ENCODE measurements at regions not wholly inside any gene's neighbourhood (a gene's known extent, or its start where the extent isn't known, plus 50 kb on each side); places are given as distances from the start of the nearest gene placed in this dataset.

DNA sequence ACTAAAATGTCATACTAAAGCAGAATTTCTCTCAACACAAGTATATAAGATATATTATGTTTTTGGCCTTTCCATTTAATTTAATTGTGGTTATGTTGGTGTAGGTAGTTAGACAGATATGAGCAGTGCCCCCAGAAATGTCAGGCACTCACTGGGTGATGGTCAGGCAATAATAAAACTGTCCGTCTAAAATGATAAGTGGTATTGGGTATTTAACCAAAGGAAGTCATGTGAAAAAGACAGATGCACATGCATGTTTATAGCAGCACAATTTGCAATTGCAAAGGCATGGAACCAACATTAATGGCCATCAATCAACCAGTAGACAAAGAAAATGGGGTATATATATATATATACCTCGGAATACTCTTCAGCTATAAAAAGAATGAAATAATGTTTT is 936.6 kb upstream of the SLC39A10 start:
- no peak overlapping the region for H3K27ac ChIP-seq
- no peaks in the 10 kb centered on the region for H3K27me3 ChIP-seq
- no peak for TF ChIP-seq EP300 (IDR thresholded peaks at IDR 0.05)
- TF ChIP-seq, protein P1, sequence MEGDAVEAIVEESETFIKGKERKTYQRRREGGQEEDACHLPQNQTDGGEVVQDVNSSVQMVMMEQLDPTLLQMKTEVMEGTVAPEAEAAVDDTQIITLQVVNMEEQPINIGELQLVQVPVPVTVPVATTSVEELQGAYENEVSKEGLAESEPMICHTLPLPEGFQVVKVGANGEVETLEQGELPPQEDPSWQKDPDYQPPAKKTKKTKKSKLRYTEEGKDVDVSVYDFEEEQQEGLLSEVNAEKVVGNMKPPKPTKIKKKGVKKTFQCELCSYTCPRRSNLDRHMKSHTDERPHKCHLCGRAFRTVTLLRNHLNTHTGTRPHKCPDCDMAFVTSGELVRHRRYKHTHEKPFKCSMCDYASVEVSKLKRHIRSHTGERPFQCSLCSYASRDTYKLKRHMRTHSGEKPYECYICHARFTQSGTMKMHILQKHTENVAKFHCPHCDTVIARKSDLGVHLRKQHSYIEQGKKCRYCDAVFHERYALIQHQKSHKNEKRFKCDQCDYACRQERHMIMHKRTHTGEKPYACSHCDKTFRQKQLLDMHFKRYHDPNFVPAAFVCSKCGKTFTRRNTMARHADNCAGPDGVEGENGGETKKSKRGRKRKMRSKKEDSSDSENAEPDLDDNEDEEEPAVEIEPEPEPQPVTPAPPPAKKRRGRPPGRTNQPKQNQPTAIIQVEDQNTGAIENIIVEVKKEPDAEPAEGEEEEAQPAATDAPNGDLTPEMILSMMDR (IDR thresholded peaks at IDR 0.05): no peak
- TF ChIP-seq POLR2AphosphoS5 (IDR thresholded peaks at IDR 0.05): no peak
- no peak for TF ChIP-seq POLR2A (IDR thresholded peaks at IDR 0.05)
- no peaks in the 10 kb centered on the region for H3K4me1 ChIP-seq
- H3K4me3 ChIP-seq: no peak overlapping the region
- no peaks in the 10 kb centered on the region for H3K36me3 ChIP-seq
- no peak for DNase-seq
- intact Hi-C loops (cut with DNase I; ENCODE audit: low total_unique reads): no loop called here
- H3K9me3 ChIP-seq: no peaks in the 10 kb centered on the region
- 87 to 96% (median 89%) methylated on average over 2 of the region's 2 CpGs for WGBS, 5 donors

DNA sequence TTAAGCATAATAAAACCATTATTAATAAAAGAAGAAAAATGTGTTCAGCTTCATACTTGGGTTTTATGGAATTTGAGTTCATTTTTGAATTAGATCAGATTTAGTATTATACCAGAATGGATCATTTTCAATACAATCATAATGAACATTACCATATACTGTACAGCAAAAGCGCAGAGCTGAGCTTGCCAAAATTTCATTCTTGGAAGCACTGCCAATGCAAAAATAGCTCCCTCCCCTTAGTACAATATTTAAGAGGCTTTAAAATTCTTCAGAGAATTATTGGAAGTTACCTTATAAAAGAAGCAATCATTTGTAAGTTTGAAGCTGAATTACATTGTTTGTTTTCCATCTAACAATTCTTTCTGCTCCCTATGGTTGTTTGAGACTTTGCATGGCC is 938.1 kb upstream of the SLC39A10 start:
- no peaks in the 10 kb centered on the region for H3K27me3 ChIP-seq
- no peaks in the 10 kb centered on the region for H3K36me3 ChIP-seq
- H3K4me1 ChIP-seq: no peaks in the 10 kb centered on the region
- 93 to 100% (median 96%) methylated on average over 1 of the region's 1 CpG for WGBS, 5 donors
- TF ChIP-seq EP300 (IDR thresholded peaks at IDR 0.05) (no peak), POLR2AphosphoS5 (IDR thresholded peaks at IDR 0.05) (no peak), POLR2A (IDR thresholded peaks at IDR 0.05) (no peak)
- TF ChIP-seq, protein P1 (IDR thresholded peaks at IDR 0.05): no peak
- no peaks in the 10 kb centered on the region for H3K9me3 ChIP-seq
- intact Hi-C loops (cut with DNase I; ENCODE audit: low total_unique reads): no loop called here
- no peak overlapping the region for H3K27ac ChIP-seq
- DNase-seq: no peak
- no peak overlapping the region for H3K4me3 ChIP-seq

GRCh38 chr2:194714541-194714940 is 942.5 kb upstream of the SLC39A10 start:
- intact Hi-C loops (cut with DNase I; ENCODE audit: low total_unique reads): no loop called here
- no peaks in the 10 kb centered on the region for H3K36me3 ChIP-seq
- no peak overlapping the region for H3K27ac ChIP-seq
- no peak for DNase-seq
- 70 to 92% (median 90%) methylated on average over 1 of the region's 1 CpG for WGBS, 5 donors
- TF ChIP-seq, protein P1 (IDR thresholded peaks at IDR 0.05): no peak
- no peak for TF ChIP-seq POLR2A (IDR thresholded peaks at IDR 0.05)
- TF ChIP-seq EP300 (IDR thresholded peaks at IDR 0.05): no peak
- no peak for TF ChIP-seq POLR2AphosphoS5 (IDR thresholded peaks at IDR 0.05)
- no peak overlapping the region for H3K4me3 ChIP-seq
- H3K9me3 ChIP-seq: no peaks in the 10 kb centered on the region
- no peaks in the 10 kb centered on the region for H3K27me3 ChIP-seq
- H3K4me1 ChIP-seq: no peaks in the 10 kb centered on the region

DNA sequence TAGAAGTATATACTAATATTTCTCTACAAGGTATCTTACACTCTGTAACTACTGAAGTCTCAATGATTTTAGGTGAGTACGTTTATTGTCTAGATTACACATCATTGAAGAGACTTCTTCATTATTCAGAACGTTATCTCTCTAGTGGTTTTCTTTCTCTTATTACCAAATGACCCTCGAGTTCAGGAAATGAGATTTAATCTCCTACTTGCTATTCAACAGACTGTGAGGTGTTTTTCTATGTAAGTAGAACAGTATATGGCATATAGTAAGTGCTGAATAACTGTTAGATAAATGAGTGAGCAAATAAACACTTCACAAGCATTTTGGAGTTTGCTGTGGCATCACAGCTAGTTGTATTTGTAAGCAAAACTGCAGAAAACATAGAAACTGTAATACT is 947.2 kb upstream of the SLC39A10 start:
- Histone ChIP-seq H3K9me3 (no peaks in the 10 kb centered on the region), H3K27ac (no peak overlapping the region), H3K27me3 (no peaks in the 10 kb centered on the region), H3K4me1 (no peaks in the 10 kb centered on the region), H3K4me3 (no peak overlapping the region), H3K36me3 (no peaks in the 10 kb centered on the region)
- intact Hi-C loops (cut with DNase I; ENCODE audit: low total_unique reads): no loop called here
- 39 to 57% (median 43%) methylated on average over 3 of the region's 3 CpGs for WGBS, 5 donors
- no peak for DNase-seq
- TF ChIP-seq, protein P1 (IDR thresholded peaks at IDR 0.05): no peak
- no peak for TF ChIP-seq POLR2AphosphoS5 (IDR thresholded peaks at IDR 0.05)
- TF ChIP-seq POLR2A (IDR thresholded peaks at IDR 0.05): no peak
- TF ChIP-seq EP300 (IDR thresholded peaks at IDR 0.05): no peak

Measured in stomach (tissue), 8 donors.